GM18870 (cell line): ENCODE measurements at regions not wholly inside any gene's neighbourhood (a gene's known extent, or its start where the extent isn't known, plus 50 kb on each side); places are given as distances from the start of the nearest gene placed in this dataset.

Experiments used
- ATAC-seq: cut with Tn5 transposase; IDR thresholded peaks from one replicate; pipeline ENCODE4 v1.9.1; 2021; ENCODE audit warnings: moderate library complexity; ENCODE audit not compliant: unreplicated experiment

GRCh38 chr12:13843841-13844240 lies 137.6 kb downstream of the GRIN2B start:
- no peak for ATAC-seq

- ATAC-seq: no peak
These were observed 140.0 kb downstream of the GRIN2B start for GRCh38 chr12:13841358-13841757.

- no peak for ATAC-seq
These were observed 141.8 kb downstream of the GRIN2B start for GRCh38 chr12:13839365-13840336.

- no peak for ATAC-seq
These were observed 145.3 kb downstream of the GRIN2B start for GRCh38 chr12:13836099-13836498.

- ATAC-seq: no peak
These were observed 145.8 kb downstream of the GRIN2B start for GRCh38 chr12:13835652-13836051.

- no peak for ATAC-seq
These were observed 147.2 kb downstream of the GRIN2B start for GRCh38 chr12:13834241-13834640.

GRCh38 chr12:13817131-13817530 lies 164.3 kb downstream of the GRIN2B start:
- ATAC-seq: no peak

GRCh38 chr12:13816394-13816793 lies 165.0 kb downstream of the GRIN2B start:
- no peak for ATAC-seq

GRCh38 chr12:13812168-13812567 lies 169.2 kb downstream of the GRIN2B start:
- ATAC-seq: no peak

- no peak for ATAC-seq
These were observed 170.3 kb downstream of the GRIN2B start for GRCh38 chr12:13811061-13811460.

- ATAC-seq: no peak
These were observed 176.4 kb downstream of the GRIN2B start for GRCh38 chr12:13805041-13805440.

GRCh38 chr12:13801543-13801942 lies 179.9 kb downstream of the GRIN2B start:
- no peak for ATAC-seq

GRCh38 chr12:13799574-13799973 lies 181.8 kb downstream of the GRIN2B start:
- ATAC-seq: no peak

GRCh38 chr12:13798162-13798561 lies 183.2 kb downstream of the GRIN2B start:
- ATAC-seq: no peak

GRCh38 chr12:13794706-13795105 lies 186.7 kb downstream of the GRIN2B start:
- no peak for ATAC-seq

- ATAC-seq: no peak
These were observed 191.1 kb downstream of the GRIN2B start for GRCh38 chr12:13790317-13790716.

GRCh38 chr12:13788626-13789025 lies 192.8 kb downstream of the GRIN2B start:
- ATAC-seq: no peak

- no peak for ATAC-seq
These were observed 194.8 kb downstream of the GRIN2B start for GRCh38 chr12:13786646-13787045.

- ATAC-seq: no peak
These were observed 196.9 kb downstream of the GRIN2B start for GRCh38 chr12:13784504-13784903.

GRCh38 chr12:13780453-13780852 lies 200.9 kb downstream of the GRIN2B start:
- ATAC-seq: no peak

- no peak for ATAC-seq
These were observed 204.0 kb downstream of the GRIN2B start for GRCh38 chr12:13777374-13777773.

GRCh38 chr12:13772264-13772663 lies 209.1 kb downstream of the GRIN2B start:
- no peak for ATAC-seq

- ATAC-seq: no peak
These were observed 210.8 kb downstream of the GRIN2B start for GRCh38 chr12:13770576-13770975.
